ENCODE measurements at regions not wholly inside any gene's neighbourhood (a gene's known extent, or its start where the extent isn't known, plus 50 kb on each side); places are given as distances from the start of the nearest gene placed in this dataset.
"Not testable (repeated sequence)": the region's sequence is repeated elsewhere in the genome, so short reads cannot be mapped to it uniquely, and the experiment has no call there.

DNA sequence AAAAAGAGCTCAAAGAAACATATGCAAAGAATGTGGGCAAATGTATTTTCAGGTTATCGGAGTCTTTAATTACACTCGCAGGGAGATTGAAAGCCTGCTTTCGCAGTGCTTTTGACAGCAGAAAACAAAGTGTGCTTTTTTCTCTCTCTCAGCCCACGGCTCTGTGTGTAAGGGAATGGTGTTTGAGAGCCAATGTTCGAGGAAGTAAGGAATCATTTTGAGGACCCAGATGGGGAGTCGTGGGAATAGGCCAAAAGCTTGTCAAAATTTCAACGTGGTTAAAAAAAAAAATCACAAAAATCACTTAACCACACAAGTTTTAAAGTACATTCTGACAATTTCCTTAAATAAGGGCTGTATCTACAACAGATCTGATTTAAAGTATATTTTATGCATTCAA, 197.1 kb upstream of the IRS2 start:
- Histone ChIP-seq H3K36me3 (no peaks in the 10 kb centered on the region), H3K9me3 (no peaks in the 10 kb centered on the region), H3K4me1 (no peaks in the 10 kb centered on the region), H3K27me3 (no peaks in the 10 kb centered on the region), H3K4me3 (no peak overlapping the region), H3K27ac (no peak overlapping the region)
- TF ChIP-seq POLR2AphosphoS5 (IDR thresholded peaks at IDR 0.05) (no peak), CTCF (IDR thresholded peaks at IDR 0.05) (no peak), POLR2A (IDR thresholded peaks at IDR 0.05) (no peak)
- no peak for DNase-seq (ENCODE audit: low spot score in 2 of 2)
- intact Hi-C loops (cut with DNase I; ENCODE audit: low total_unique reads) = no loop called here

DNA sequence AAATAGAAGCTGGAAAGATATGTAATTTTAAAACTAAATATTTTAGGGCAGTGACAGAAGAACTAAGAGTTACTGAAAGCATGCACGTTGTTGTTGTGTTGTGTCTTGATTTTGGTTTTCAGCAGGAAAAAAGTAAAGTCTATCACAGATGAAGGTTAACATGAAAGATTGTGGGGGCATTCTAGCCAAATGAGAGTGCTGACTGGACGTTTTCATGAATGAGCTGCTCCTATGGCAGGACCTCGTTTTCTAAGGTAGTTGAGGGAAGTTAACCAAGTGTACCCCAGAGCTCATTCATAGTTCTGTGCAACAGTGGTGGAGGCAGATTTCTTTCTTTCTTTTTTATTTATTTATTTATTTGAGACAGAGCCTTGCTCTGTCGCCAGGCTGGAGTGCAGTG, 194.6 kb upstream of the IRS2 start:
- no peaks in the 10 kb centered on the region for H3K4me1 ChIP-seq
- no peaks in the 10 kb centered on the region for H3K36me3 ChIP-seq
- H3K27me3 ChIP-seq = no peaks in the 10 kb centered on the region
- no peaks in the 10 kb centered on the region for H3K9me3 ChIP-seq
- no peak for DNase-seq (ENCODE audit: low spot score in 2 of 2)
- no peak overlapping the region for H3K27ac ChIP-seq
- TF ChIP-seq CTCF (IDR thresholded peaks at IDR 0.05) (no peak), POLR2A (IDR thresholded peaks at IDR 0.05) (no peak), POLR2AphosphoS5 (IDR thresholded peaks at IDR 0.05) (no peak)
- no peak overlapping the region for H3K4me3 ChIP-seq
- intact Hi-C loops (cut with DNase I; ENCODE audit: low total_unique reads) = no loop called here

DNA sequence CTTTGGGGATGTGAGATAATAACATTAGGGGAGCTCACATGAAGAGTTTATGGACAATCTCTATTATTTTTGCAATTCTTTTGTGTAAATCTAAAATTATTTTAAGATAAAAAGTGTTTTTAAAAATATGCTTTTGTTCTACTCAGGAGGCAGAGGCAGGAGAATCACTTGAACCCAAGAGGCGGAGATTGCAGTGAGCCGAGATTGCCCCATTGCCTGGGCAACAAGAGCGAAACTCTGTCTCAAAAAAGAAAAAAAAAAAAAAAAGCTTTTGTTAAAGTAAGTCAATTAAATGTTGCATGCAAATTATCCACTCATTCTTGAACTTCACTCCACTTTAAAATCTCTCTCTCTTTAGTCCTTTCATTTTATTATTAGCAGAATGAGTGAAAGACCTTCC, 193.3 kb upstream of the IRS2 start:
- DNase-seq (ENCODE audit: low spot score in 2 of 2); H3K4me1 ChIP-seq; H3K36me3 ChIP-seq; intact Hi-C loops (cut with DNase I; ENCODE audit: low total_unique reads); H3K4me3 ChIP-seq; H3K27me3 ChIP-seq; H3K27ac ChIP-seq; H3K9me3 ChIP-seq: not testable (repeated sequence)

DNA sequence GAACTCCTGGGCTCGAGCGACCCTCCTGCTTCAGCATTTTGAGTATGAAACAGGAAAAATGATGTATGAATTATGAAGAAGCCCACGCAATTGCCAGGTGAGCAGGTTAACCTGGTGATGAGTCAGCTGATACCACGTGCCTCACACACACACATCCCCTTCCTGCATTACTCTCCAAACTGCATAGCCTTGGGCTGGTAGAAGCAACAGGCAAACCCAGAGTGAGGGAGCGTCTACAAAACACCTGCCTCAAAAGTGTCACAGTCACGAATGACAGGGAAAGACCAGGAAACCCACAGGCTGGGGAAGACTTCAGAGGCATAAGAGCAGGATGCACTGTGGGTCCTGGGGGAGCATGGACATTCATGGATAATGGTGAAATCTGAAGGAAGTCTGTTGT, 192.8 kb upstream of the IRS2 start:
- intact Hi-C loops (cut with DNase I; ENCODE audit: low total_unique reads) = no loop called here
- no peak for DNase-seq (ENCODE audit: low spot score in 2 of 2)

DNA sequence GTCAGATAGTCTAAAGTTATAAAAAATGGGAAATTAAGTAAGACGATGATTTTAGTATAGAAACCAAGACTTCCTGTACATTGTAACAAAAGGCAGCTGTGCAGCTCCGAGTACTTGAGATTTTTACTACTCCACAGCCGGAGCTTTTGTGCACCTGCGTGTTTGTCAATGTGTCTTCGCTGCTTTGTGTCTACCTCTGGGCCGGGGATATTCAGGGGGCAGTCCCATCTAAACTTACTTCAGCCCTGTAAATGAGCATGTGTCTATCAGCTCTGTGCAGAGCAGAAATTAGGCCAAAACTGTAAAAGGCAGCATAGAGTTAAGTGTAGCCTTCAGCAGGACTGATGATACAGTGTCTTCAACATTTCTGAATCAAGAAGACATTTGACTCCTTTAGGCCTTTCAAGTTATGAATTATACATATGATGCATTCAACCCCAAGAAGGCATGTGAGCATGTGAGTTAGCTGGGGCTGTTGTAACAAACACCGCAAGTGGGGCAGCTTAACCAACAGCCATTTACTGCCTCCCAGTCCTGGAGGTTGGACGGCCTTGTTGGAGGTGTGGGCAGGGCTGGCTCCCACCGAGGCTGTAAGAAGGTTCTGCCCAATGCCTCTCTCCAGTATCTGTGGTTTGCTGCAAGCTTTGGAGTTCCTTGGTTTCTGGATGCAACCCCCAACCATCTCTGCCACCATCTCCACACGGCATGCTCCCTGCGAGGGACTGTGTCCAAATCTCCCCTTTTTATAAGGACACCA, 191.0 kb upstream of the IRS2 start:
- intact Hi-C loops (cut with DNase I; ENCODE audit: low total_unique reads) = no loop called here
- TF ChIP-seq POLR2AphosphoS5 (IDR thresholded peaks at IDR 0.05) (no peak), CTCF (IDR thresholded peaks at IDR 0.05) (no peak), POLR2A (IDR thresholded peaks at IDR 0.05) (no peak)
- no peak overlapping the region for H3K27ac ChIP-seq
- no peaks in the 10 kb centered on the region for H3K27me3 ChIP-seq
- no peaks in the 10 kb centered on the region for H3K36me3 ChIP-seq
- DNase-seq (ENCODE audit: low spot score in 2 of 2) = no peak
- no peaks in the 10 kb centered on the region for H3K4me1 ChIP-seq
- H3K9me3 ChIP-seq = no peaks in the 10 kb centered on the region
- H3K4me3 ChIP-seq = no peak overlapping the region

More for the DNA sequence above, 192.8 kb upstream of the IRS2 start:
- no peaks in the 10 kb centered on the region for H3K4me1 ChIP-seq
- H3K27me3 ChIP-seq = no peaks in the 10 kb centered on the region
- H3K27ac ChIP-seq = no peak overlapping the region
- no peaks in the 10 kb centered on the region for H3K9me3 ChIP-seq
- no peaks in the 10 kb centered on the region for H3K36me3 ChIP-seq
- no peak overlapping the region for H3K4me3 ChIP-seq
- no peak for TF ChIP-seq POLR2A (IDR thresholded peaks at IDR 0.05)
- no peak for TF ChIP-seq CTCF (IDR thresholded peaks at IDR 0.05)
- no peak for TF ChIP-seq POLR2AphosphoS5 (IDR thresholded peaks at IDR 0.05)
